ENCODE measurements at regions not wholly inside any gene's neighbourhood (a gene's known extent, or its start where the extent isn't known, plus 50 kb on each side); places are given as distances from the start of the nearest gene placed in this dataset.
"Not testable (repeated sequence)": the region's sequence is repeated elsewhere in the genome, so short reads cannot be mapped to it uniquely, and the experiment has no call there.

GRCh38 chr1:229162825-229163515 is 107.9 kb upstream of the RAB4A start:
- DNase-seq: no peak

- DNase-seq: no peak
These were observed 106.6 kb upstream of the RAB4A start for GRCh38 chr1:229164348-229164747.

- no peak for DNase-seq
These were observed 105.8 kb upstream of the RAB4A start for GRCh38 chr1:229164836-229165735.

GRCh38 chr1:229167318-229167717 is 103.6 kb upstream of the RAB4A start:
- no peak for DNase-seq

- DNase-seq: no peak
These were observed 101.5 kb upstream of the RAB4A start for GRCh38 chr1:229169399-229169798.

GRCh38 chr1:229170274-229170673 is 100.6 kb upstream of the RAB4A start:
- DNase-seq: no peak

GRCh38 chr1:229170778-229171505 is 100.0 kb upstream of the RAB4A start:
- DNase-seq: no peak

- DNase-seq: no peak
These were observed 99.0 kb upstream of the RAB4A start for GRCh38 chr1:229171934-229172333.

- not testable (repeated sequence) for DNase-seq
These were observed 97.1 kb upstream of the RAB4A start for GRCh38 chr1:229173491-229174476.

- not testable (repeated sequence) for DNase-seq
These were observed 95.6 kb upstream of the RAB4A start for GRCh38 chr1:229175297-229175696.

- not testable (repeated sequence) for DNase-seq
These were observed 94.5 kb upstream of the RAB4A start for GRCh38 chr1:229176457-229176856.

GRCh38 chr1:229180161-229180560 is 90.8 kb upstream of the RAB4A start:
- no peak for DNase-seq

GRCh38 chr1:229181419-229181818 is 89.5 kb upstream of the RAB4A start:
- DNase-seq: no peak

- no peak for DNase-seq
These were observed 87.3 kb upstream of the RAB4A start for GRCh38 chr1:229183588-229183987.

- no peak for DNase-seq
These were observed 86.8 kb upstream of the RAB4A start for GRCh38 chr1:229184066-229184465.

GRCh38 chr1:229185963-229186362 is 84.9 kb upstream of the RAB4A start:
- no peak for DNase-seq

- DNase-seq: peak; percentile 37
These were observed 84.4 kb upstream of the RAB4A start for GRCh38 chr1:229186373-229187056.

- DNase-seq: no peak
These were observed 80.8 kb upstream of the RAB4A start for GRCh38 chr1:229190057-229190575.

- no peak for DNase-seq
These were observed 79.7 kb upstream of the RAB4A start for GRCh38 chr1:229191066-229191674.

- no peak for DNase-seq
These were observed 78.9 kb upstream of the RAB4A start for GRCh38 chr1:229192031-229192430.

GRCh38 chr1:229192853-229193252 is 78.1 kb upstream of the RAB4A start:
- DNase-seq: no peak

All from stimulated activated CD4-positive, alpha-beta T cell treated with anti-CD3 and anti-CD28 coated beads, Interleukin-15, amount 100 ng/mL, for 24 hours (primary cell).